ENCODE measurements at regions not wholly inside any gene's neighbourhood (a gene's known extent, or its start where the extent isn't known, plus 50 kb on each side); places are given as distances from the start of the nearest gene placed in this dataset.
A peak's percentile ranks its signal among the peaks of the same experiment; 100 is the strongest.

- intact Hi-C loops (cut with DNase I) = no loop called here
- no peak for DNase-seq
These were observed 56.8 kb downstream of the PPP1R3C start for GRCh38 chr10:91576096-91576545.

GRCh38 chr10:91575044-91575610, 57.7 kb downstream of the PPP1R3C start:
- DNase-seq = peak in 12 of 42 donors; percentile 19 to 68 (median 49)
- intact Hi-C loops (cut with DNase I) = no loop called here

- intact Hi-C loops (cut with DNase I) = no loop called here
- DNase-seq = no peak
These were observed 58.6 kb downstream of the PPP1R3C start for GRCh38 chr10:91574236-91574635.

- no peak for DNase-seq
- intact Hi-C loops (cut with DNase I) = no loop called here
These were observed 59.6 kb downstream of the PPP1R3C start for GRCh38 chr10:91573320-91573719.

GRCh38 chr10:91571671-91572070, 61.2 kb downstream of the PPP1R3C start:
- intact Hi-C loops (cut with DNase I) = no loop called here
- no peak for DNase-seq

GRCh38 chr10:91570220-91570619, 62.7 kb downstream of the PPP1R3C start:
- intact Hi-C loops (cut with DNase I) = no loop called here
- DNase-seq = no peak

- intact Hi-C loops (cut with DNase I) = no loop called here
These were observed 63.3 kb downstream of the PPP1R3C start for GRCh38 chr10:91569522-91569921.

GRCh38 chr10:91567815-91568214, 65.1 kb downstream of the PPP1R3C start:
- DNase-seq = no peak
- intact Hi-C loops (cut with DNase I) = no loop called here

More at GRCh38 chr10:91569522-91569921, 63.3 kb downstream of the PPP1R3C start:
- no peak for DNase-seq

- intact Hi-C loops (cut with DNase I) = no loop called here
- no peak for DNase-seq
These were observed 66.8 kb downstream of the PPP1R3C start for GRCh38 chr10:91566115-91566514.

GRCh38 chr10:91565226-91565625, 67.6 kb downstream of the PPP1R3C start:
- DNase-seq = no peak
- intact Hi-C loops (cut with DNase I) = no loop called here

GRCh38 chr10:91564508-91564907, 68.4 kb downstream of the PPP1R3C start:
- intact Hi-C loops (cut with DNase I) = no loop called here

More at GRCh38 chr10:91564508-91564907, 68.4 kb downstream of the PPP1R3C start:
- DNase-seq = no peak

Data from head of caudate nucleus (tissue), 42 donors.